GM21576 (cell line): ENCODE measurements at regions not wholly inside any gene's neighbourhood (a gene's known extent, or its start where the extent isn't known, plus 50 kb on each side); places are given as distances from the start of the nearest gene placed in this dataset.

Experiments used
- ATAC-seq: cut with Tn5 transposase; IDR thresholded peaks from one replicate; pipeline ENCODE4 v1.9.1; 2021; ENCODE audit warnings: mild to moderate bottlenecking, moderate library complexity; ENCODE audit not compliant: unreplicated experiment

DNA sequence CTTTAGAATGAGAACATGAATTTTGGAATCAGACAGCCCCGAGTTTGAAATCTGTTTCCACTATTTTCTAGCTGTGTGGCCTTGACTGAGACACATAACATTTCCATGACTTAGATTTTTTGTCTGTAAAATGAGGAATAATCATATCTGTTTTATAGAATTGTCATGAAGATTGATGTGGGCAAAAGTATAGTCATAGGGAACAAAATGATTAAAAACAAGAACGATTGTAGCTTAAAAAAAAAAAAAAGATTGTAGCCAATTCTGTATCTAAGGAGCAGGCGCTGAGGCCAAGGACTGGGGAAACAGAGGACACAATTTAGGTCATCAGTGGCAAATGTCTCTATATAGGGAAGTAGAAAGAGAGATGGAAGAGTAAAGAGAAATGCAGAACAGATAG lies 201.6 kb upstream of the C1QTNF7 start:
- no peak for ATAC-seq

DNA sequence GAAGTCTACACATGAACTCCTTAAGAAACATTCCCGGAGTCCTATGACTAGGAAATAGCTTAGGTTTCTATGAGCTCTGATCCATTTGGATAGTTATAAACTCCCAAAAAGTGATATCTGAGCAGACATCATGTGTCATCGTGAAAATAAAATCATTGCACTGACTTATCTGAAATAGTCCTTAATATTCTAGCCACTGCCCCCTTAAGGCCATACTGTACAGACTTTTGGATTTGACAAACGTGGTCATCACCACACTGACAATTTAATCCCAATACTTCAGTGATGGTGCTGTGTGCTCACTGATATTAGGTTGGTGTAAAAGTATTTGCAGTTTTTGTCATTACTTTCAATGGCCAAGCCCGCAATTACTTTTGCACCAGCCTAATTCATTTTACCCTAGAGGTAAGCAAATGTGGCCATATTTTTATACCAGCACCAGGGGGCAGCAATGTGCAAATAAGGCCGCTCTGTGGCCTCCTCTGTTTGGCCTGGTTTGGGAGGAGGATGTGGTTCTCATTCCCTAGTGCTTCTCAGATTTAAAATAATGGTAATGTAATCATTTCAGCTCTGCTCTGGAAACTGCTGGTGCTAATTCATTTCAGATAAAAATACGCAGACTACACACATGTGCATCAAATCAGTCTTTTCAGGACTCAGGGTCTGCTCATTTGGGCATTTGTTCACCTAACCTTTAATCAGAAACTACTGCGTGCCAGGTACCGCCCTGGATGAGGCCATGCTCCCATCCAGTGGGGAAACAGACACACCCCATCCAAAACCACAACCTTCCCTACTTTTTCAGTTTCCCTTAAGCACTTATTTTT lies 196.4 kb upstream of the C1QTNF7 start:
- ATAC-seq = peak; percentile 84

DNA sequence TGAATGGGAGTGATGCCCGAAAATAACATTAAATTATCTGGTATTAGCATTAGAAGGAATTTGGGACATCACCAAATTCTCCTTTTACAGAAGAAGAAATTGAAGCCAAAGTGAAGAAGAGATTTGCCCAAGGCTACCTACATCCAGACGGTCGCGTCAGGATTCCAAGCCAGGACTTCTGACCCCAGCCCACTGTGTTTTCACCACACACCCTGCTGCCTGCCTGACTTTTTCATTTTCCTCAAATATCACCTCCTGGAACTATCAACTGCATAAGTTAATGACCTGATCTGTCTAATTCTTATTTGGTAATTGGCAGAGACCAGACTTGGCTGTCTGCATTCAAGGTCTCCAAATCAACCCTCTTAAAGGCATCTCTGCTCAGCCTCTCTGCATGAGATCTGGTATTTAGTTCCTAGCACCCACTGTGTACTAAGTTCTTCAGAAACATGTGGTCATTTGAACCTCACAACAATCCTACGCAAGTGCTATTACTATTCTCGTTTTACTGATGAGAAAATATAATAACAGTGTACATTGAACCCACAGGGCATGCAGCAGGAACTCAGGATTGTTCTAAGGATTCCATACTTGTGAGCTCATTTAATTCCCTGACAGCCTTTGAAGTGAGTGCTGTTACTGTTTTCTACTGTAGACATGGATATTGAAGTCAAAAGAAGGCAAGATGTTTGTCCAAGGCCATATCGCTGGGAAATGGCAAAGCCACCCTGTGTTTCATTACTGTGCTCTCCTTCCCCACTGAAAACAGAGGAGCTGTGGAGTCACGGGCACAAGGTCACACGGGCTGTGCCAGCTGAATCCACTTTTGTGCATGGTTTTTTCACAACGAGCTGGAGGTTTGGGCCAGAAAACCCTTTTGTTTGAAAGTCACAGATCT lies 195.2 kb upstream of the C1QTNF7 start:
- no peak for ATAC-seq

DNA sequence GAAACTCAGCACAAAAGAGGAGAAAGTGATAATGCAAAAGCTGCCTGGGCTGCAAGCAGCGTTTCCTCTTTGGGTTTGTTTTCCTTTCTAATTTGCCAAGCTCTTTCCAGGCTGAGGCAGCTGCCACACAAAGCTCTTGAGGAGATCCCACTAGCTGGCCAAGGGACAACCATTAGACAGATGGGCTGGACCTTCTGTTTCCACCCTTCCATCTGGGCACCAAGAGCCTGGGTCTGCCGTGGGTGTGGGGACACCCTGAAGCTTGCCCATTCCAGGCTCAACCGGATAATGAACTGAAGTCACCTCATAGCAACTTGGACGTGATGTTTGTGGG lies 194.6 kb upstream of the C1QTNF7 start:
- no peak for ATAC-seq

DNA sequence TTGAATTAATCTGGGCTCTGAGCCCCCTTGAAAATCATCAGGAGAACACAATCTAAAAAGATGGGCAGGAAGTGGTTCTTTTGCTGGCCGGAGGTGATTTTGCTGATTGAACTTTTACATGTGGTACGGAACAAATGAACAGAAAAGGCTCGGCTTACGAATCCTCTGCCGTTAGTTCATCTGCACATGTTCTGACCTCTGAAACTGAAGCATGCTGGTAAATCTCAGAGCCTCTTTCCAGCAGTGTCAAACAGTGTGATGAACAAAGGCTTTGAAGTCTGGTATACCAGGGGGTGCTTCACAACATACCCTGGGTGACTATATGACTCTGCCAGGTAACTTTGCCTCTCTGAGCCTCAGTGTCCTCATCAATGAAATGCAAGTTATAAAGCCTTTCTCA lies 194.2 kb upstream of the C1QTNF7 start:
- no peak for ATAC-seq

DNA sequence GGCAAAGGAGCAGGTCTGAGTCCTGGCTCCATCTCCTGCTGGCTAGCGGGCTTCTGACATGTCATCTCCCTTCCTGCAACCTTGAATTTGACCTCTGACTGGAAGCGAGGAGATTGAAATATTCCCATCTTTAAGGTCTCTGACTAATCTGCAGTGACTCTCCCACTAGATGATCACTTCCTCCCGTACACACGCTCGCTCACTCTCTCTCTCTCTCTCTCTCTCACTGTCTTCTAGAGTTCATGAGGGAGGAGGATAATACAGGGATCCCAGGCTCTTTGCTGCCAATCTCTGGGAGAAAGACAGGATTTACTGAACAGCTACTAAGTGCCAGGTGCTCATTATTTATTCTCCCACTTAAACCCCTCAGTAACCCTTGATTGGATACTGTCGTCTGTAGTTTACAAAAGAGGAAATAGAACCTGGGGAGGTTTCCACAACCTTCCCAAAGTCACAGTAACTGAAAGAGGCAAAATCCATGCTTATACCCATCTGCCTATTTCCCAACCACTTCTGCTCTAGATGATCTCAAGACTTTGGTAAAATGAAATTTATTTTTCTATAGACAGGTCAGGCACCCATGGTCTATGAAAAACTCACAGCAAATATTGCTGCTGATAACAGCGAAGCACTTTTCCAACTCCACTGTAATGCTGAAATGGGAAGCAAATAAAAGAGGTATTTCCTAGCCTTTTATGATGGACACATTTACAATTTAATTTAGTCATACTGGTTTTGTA lies 193.5 kb upstream of the C1QTNF7 start:
- no peak for ATAC-seq

DNA sequence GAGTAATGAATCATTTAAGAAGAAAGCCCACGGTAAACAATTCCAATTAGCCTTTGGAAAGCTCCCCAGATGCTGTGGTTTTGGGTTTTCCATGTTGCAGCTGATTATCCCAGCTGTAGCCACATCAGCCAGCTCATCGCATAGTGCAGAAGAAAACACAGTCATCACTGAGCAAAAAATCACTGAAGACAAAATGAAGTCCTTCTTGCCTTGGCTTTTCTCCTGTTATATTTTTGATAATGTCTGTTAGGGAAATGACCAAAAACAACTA lies 193.0 kb upstream of the C1QTNF7 start:
- no peak for ATAC-seq

DNA sequence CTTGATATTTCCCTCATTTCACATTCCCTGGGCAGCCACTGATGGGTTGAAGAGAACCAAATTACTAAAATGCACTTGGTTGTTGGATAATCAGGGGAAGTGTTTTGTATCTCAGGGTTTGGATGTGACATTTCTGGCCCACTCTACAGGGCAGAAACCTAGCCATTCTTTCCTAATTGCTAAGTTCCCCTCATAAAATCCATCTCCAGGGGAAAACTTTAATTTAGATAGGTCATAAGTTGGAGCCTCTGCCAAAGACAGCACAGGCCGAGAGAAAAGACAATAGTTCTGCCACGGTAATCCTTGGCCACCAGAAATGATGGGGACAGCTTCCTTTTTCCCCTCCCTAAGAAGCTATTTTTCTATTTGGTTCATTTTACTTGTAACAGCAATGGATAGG lies 192.7 kb upstream of the C1QTNF7 start:
- ATAC-seq = no peak

DNA sequence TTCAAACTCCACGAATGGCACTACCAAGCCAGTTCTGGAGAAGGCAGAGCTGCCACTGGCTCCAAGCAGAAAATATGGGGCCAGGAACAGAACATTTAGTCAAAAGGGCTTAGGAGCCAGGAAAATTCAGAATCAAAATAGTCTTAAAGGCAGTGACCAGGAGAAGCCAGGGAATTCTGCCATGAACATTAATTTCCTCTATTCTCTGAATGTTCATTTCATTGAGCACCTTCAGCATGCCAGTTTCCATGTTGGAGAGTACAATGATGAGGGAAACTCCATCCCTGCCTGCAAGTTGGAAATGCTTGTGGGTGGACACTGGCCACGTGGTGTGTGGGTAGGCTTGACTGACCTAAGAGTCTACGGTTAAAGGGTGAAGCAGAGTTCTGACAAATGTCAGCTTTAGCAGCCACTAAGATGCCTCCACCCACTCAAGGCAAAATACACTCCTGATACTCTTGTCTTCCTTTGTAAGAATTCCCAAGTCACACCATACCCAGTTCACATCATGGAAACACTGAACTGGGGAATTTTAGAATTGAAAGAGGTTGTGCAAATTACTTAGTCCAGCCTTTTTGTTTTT lies 190.1 kb upstream of the C1QTNF7 start:
- no peak for ATAC-seq

DNA sequence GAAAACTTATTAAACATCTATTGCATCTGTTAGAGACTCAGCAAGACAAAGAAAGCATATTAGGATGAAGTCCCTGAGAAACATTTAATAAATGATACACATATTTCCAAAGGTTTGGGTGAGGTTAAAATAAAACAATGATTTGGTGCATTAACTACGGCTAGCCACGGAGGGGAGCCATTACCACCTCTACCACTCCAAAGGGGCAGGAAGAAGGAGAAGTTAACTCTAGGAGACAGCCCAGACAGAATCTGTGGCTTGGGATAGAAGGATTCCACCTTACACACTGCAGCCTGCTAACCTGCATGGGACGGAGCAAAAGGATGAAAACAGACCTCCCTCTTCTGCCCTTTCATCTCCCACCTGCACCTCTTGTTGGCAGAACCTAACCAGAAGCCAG lies 189.1 kb upstream of the C1QTNF7 start:
- ATAC-seq = peak; percentile 66

DNA sequence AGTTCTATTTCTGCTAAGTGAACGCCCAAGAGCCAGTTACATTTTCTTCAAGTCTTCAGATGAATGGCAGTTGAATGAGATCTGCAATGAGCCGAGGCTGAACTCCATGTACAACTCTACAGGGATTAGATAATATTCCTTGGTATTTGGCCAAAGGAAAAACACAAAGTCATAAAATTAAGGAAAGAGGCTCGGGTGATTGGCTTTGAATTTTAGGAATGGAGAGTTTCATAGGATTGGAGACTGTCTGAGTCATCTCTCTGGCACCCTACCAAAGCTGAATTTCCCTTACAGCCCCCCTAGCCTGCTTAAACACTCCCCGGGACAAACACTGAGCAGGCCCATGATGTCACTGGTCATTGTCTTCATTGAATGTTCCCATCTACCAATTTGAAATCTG lies 188.0 kb upstream of the C1QTNF7 start:
- ATAC-seq = no peak

DNA sequence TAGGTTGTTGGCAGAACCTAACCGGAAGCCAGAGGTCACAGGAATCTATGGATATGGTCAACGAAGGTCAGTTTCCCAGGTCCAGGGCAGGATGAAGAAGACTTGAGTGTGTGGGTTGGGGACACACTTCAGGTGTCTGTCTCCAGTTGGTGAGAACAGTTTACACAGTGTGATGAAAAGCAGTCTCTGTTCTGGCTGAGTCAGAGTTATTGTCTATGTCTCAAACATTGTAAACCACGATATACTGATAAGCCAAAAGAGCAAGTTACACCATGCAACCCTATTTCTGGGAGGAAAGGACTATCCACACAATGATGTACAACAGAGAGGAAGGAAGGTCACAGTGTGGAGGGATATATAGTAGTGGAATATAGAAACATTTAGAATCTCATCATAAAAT lies 187.1 kb upstream of the C1QTNF7 start:
- ATAC-seq = no peak

DNA sequence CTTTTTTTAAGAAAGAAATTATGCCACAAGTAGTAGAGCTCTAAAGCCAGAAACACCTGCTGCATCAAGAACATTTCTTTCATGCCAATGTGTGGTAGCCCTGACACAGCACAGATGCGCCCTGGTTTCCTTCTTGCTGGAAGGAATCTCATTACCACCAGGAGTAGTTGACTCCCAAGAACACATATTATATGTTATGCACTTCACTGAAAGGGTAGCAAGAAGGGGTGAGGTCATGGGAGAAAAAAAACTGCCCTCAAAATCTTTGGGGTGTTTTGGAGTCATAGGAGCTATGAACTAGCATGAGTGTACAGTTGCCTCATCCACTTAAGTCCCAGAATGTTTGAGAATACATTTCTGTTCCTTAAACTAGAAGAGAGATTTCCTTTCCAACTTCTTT lies 185.8 kb upstream of the C1QTNF7 start:
- ATAC-seq = no peak

DNA sequence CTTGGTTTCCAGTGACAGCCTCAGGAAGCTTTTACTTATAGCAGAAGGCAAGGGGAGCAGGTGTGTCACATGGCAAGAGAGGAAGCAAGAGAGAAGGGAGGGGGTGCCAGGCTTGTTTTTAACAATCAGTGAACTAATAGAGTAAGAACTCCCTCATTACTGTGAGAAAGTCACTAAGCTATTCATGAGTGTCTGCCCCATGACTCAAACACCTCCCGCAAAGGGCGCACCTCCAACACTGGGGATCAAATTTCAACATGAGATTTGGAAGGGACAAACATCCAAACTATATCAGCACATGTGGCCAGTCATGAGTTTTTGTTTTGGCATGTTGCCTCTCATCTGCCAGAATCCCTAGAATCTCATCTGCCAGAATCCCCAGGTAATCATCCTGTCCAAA lies 183.5 kb upstream of the C1QTNF7 start:
- no peak for ATAC-seq

DNA sequence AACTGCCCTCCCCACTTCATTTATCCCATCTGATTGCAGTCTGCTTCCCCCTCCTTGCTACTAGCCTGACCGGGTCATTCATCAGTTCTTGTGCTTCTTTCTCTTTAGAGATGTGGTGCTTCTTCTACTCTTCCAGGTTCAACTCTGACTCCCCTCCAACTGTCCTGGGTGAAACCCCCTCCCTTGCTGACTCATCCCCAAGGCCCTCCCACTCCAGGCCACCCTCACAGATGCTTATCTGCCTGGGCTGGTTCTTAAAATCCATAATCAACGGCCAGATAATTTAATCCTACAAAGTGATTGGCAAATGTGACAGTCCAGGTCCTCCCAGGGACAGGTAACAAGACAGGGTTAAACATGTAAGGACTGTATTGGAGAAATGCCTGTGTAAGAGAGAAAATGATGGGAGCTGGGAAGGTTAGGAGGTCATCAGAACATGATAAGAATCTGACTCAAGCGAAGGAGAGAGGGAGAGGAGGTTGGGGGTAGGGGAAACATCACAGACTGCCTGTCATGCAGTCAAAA lies 182.8 kb upstream of the C1QTNF7 start:
- ATAC-seq = no peak

DNA sequence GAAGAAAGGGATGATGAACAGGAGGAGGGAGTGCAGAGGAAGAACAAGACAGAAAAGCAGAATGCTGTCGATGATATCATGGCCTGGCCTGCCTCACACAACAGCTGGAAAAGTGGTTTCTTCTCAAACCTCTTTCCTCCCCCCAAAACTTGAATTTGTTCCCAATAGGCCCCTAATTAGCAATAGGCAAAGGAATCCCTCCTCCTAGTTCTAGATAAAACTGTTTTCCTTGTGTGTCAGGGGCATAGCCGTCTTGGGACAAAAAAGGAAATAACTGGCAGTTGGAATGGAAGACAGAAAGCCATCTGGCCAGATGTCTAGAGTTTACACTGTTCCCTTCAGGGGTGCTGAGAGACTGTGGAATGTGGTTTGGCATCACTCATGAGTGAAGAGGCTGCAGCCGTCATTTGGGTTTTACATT lies 177.8 kb upstream of the C1QTNF7 start:
- ATAC-seq = no peak

DNA sequence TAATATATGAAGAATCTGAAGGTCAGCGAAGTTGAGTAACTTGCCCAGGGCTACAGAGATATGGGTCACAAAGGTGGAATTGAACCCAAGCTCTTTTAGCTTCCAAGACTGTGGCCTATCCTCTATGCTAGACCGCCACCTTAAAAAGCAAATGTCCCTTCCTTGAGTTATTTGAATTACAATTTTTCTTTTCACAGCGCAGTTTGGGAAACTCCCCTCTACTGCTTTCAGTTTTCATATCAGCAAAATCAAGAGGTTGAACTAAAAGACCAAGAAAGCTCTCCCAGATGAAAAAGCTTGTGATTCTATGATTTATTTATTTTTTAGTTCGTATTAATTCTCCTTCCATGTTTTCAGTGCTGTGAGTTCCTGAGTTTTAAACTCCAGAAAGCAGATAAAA lies 174.5 kb upstream of the C1QTNF7 start:
- ATAC-seq = peak; percentile 92

DNA sequence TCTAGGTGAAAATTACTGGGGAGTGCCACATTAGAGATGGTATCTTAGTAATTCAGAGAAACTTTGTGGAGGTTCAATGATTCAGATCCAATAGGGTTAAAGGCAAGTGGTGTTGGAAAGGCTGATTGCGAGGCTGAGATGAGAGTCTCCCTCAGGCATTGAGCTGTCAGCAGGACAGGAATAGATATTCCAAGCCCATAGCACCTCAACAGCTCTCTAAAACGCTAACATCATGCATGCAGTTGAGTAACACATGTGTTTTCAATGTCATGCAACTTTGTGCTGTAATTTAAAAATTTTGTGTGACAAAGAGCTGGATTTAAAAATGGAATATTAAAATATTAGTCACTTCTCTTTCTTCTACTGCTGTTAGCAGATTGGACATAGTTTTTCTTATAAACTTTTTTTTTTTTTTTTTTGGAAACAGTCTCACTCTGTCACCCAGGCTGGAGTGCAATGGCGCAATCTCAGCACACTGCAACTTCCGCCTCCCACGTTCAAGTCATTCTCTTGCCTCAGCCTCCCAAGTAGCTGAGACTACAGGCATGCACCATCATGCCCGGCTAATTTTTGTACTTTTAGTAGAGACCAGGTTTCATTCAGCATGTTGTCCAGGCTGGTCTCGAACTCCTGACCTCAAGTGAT lies 173.5 kb upstream of the C1QTNF7 start:
- no peak for ATAC-seq

DNA sequence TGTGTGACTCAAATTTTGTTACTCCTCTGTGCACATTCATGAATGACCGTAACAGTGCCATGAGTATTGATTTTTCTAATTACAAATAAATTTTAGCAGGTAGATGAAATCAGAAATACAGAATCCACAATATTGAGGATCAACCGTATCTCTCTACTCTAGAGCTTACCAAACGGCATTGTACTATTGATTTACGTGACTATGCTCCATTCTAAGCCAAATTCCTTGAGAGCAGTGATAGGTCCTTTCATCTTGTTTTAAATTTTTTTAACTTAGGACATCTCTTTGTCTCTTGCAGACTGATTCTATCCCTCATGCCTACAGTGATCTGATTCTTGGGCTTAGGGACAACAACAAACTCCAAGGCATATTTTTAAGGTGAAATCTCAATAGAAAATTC lies 172.3 kb upstream of the C1QTNF7 start:
- no peak for ATAC-seq

DNA sequence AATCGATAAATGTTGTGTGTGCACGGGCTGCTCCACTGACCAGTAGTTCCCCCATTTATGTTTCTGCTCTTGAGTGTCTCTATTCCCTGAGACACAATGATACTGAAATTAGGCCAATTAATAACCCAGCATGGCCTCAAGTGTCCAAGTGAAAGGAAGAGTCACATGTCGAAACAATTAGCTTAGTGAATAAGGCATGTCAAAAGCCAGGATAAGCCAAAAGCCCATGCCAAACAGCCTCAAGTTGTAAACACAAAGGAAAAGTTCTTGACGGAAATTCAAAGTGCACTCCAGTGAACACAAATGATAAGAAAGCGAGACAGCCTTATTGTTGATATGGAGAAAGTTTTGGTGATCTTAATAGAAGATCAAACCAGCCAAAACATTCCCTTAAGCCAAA lies 167.1 kb upstream of the C1QTNF7 start:
- no peak for ATAC-seq

DNA sequence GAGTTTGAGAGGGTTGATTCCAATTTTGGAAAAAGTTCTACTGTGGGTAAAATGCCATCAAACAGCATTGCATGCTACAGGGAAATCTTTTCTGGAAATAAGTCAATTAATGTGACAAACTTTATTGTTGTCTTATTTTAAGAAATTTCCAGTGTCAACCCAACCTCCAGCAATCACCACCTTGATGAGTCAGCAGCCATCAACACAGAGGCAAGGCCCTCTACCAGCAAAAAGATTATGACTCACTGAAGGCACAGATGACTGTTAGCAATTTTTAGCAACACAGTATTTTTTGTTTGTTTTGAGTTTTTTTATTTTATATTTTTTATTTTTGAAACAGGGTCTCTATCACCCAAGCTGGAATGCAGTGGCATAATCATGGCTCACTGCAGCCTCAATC lies 165.4 kb upstream of the C1QTNF7 start:
- no peak for ATAC-seq
